Stimulated activated CD8-positive, alpha-beta memory T cell treated with anti-CD3 and anti-CD28 coated beads, Interleukin-2, amount 100 ng/mL, for 48 hours (primary cell): ENCODE measurements at regions not wholly inside any gene's neighbourhood (a gene's known extent, or its start where the extent isn't known, plus 50 kb on each side); places are given as distances from the start of the nearest gene placed in this dataset.

Experiments used
- DNase-seq, 2 donors: peaks; one replicate each; pipeline ENCODE4 v3.0.0-alpha.2; 2020; ENCODE audit warnings: low read depth in 2 of 2

DNA sequence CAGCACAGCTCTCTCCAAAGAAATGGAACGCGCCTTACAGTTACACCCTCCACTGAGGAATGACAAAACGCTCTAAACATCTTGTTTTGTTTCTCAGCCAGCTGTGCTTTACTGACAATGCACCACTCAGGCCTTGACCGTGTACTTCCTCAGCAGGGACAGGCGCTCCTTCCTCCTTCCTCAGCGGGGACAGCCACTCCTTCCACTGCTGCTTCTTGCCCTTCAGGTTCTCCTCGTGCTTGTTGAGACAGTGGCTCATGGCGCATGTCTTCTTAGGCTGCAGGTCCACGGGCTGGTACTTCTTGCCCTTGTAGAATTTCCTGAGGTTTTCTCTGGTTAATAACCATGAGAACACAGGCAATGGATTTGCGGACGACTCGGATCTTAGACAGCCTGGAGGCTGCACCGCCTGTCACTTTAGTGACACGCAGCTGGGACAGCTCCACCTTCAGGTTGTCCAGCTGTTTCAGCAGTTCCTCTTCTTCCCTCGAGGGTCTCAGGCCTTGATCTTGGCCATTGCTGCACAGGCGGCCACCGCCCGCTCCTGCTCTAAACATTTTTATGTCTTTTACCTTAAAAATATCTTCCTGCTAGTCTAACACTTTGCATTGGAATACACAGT, 613.8 kb downstream of the BRD1 start:
- no peak for DNase-seq

DNA sequence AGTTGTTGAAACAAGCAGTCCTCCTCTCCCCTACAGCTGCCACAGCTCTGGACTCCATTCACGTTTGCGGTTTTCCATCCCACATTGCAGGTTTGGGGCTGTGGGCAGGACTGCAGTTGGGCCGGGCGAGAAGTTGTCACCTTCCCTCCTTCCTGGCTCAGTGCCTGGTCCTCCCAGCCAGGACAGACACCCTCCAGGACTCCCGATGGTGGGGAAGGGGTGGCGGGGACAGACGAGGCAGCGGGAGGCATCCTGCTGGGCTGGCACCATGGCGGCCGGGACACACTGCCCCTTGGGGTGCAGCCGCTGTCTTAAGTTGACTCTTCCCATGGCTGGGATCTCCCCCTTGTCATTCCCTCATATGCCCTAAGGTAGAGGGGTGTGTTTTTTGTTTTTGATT, 615.2 kb downstream of the BRD1 start:
- no peak for DNase-seq

DNA sequence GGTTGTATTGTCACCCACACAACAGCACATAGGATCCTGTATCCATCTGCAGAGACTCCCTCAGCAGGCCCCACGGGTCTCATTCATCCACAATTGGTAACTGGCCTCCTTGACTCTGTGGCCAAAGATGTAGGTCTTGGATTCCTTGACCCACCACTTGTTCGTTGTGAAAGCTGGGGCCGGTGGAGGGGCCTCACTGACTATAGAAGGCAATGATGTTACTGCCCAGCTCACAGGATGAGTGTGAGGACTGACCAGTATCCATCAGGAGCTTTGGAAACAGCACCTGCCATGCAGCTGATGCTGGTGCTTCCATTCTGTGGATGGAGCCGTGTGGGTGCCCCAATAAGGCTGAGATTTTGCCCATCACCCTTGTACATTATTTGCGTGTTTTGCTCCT, 615.7 kb downstream of the BRD1 start:
- no peak for DNase-seq

GRCh38 chr22:49211176-49211575, 616.5 kb downstream of the BRD1 start:
- DNase-seq = no peak

GRCh38 chr22:49210606-49211005, 617.1 kb downstream of the BRD1 start:
- DNase-seq = no peak

DNA sequence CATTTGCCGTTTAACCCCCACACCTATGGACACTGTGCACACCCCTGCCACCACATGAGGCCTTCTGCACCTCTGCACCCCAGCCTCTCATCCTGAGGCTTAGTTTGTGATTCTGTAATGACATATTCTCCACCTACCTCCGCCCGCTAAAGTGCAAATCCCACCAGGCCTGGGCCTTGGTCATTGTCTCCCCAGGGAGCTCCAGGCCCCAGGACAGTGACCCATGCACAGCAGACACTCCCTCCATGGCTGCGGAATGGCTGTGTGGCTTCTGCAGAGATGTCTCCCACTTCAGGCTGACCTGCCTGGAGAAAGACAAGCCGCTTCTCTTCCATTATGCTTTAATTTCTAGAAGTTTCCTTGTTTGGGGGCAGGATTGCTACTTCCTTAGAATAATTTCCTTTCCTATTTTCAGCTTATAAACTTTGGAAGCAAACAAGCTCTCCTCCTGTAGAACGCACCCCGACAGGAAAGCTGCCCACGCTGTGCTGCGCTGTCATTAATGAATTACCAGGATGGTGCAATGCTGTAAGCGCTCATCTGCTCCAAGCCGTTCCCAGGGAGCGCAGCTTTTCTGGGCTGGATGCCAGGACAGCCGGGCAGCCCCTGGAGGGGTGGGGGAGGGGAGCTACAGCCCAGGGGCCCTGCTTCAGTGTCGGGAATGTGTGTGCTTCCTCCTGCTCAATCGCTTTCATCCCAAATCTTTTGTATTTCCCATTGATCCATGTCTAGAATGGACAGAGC, 618.0 kb downstream of the BRD1 start:
- DNase-seq = no peak

- DNase-seq = no peak
Observed at GRCh38 chr22:49208768-49209252, 618.9 kb downstream of the BRD1 start.

DNA sequence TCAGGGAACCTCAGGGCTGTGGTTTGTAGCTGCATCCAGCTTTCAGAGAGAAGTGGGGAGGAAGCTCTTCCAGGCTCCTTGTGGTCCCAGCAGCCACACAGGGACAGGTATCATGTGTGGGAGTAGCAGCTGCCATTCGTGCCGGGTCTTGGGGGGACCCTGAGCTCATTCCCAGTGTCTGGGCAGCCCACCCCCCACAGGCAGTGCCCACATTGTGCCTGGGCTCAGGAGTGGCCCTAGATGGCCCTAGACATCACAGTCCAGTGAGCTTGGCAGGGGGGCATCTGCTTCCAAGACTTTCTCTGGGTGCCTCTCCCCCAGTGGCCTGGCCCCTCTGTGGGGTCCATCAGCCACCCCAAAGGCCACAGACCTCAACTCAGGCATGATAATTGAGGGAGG, 619.7 kb downstream of the BRD1 start:
- no peak for DNase-seq

GRCh38 chr22:49207008-49208003, 620.4 kb downstream of the BRD1 start:
- no peak for DNase-seq

- no peak for DNase-seq
Observed at GRCh38 chr22:49206281-49206680, 621.4 kb downstream of the BRD1 start.

- no peak for DNase-seq
Observed at GRCh38 chr22:49205483-49205800, 622.2 kb downstream of the BRD1 start.

DNA sequence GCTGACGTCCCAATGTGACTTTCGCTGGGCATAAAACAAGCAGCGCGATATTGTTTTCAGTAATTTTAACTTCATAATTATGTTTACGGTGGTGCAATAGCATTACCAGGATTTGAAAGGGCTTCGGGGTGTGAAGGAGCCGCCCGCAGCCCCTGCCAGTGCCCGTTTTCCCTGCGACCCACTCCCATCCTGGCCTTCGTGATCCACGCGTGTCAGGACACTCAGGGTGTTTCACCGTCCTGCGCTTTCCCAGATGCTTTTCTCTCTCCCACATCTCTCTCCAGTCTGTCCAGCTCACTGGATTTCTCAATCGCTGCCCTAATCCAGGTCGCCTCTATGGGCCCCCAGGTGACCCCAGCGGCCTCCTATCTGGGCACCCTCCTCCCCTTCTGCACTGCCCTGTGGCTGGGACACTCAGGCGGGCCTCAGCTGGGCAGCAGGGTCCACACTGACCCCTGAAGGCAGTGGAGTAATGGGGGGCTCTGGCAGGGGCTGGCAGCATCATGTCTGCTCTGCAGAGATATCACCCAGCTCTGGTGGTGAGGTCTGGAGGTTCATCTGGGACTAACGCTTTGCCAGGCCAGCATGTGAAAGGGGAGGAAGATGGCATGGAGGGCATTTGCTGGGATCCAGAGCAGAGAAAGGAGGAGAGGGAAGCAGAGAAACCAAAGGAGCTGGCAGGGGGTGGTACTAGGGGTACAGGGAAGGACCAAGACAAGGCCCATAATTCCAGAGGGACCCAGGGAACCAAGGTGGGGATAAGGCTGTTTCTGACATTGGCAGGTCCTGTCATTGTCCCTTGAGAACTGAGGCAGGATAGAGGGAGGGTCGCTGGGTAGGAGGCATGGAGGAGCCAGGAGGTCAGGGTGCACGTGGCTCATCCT, 622.8 kb downstream of the BRD1 start:
- no peak for DNase-seq

DNA sequence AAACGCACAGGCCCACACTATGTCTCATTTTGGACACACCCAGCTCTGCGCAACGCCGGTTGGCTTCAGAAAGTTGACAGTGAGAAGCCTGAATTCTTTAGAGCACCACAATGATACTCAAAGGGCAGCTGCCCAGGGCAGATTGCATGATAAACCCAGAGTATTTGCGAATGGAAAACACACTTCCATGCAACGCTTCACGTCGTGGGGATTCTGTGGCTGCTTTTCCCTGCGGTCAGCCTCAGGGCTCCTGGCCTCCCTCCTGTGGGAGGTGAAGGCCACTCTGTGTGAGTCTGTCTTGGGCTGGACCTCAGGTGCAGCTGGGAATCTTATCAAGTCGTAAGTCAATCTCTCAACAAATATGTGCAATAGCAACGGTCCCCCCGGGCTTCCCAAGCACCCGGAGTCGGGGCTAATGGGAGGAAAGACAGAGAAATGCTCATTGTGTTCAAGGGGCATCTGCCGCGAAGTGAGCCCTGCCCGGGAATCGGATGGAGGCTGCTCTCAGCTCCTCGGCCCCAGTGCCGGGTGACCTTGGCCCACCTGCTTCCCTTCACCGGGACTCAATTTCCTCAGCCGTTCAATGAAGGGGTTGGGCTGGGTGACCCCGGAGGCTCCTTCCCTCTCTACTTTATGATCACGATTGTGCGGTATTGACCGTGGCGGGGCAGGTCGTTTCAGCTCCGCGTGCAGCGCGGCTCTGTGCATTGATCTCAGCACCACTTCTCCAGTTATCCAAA, 623.6 kb downstream of the BRD1 start:
- no peak for DNase-seq

- no peak for DNase-seq
Observed at GRCh38 chr22:49203091-49203858, 624.4 kb downstream of the BRD1 start.

GRCh38 chr22:49202226-49202625, 625.4 kb downstream of the BRD1 start:
- DNase-seq = no peak

DNA sequence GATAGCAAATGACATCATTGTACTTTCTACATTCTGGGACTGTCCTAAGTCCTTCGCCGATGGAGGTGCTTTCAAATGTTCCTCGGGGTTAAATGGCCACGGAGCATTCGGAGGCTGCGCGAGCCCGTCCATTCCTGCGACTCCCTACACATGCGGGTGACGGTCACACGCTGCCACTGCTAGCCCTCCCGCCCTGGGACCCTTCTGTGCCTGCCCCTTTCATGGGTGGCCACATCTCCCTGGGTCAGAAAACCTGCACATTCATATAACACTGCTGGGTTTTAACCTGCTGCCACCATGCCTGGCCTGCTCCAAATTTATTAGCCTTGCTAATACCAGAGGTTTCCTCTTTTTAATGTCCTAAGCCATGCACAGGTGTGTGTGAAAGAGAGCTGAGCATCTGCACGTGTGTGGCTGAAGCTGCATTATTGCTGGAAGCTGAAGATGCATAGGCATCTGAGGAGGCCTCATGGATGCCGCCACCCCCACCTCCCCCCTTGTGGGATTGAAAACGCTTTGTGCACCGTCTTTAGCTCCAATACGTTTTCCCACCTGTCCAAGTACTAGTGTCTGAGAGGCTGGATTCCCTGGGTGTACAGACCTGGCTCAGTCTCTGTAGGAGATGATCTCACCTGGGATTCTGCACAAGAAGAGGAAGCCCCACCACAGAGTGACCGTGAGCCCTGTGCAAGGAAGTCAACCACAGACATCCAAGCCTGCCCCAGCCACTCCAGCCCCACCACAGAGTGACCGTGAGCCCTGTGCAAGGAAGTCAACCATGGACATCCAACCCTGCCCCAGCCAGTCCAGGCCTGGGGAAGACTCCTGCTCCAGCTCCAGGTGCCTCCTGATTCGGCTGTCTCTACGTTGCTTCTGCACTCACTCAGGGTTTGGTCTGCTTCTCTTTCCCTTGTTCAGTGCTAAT, 626.4 kb downstream of the BRD1 start:
- no peak for DNase-seq

- DNase-seq = no peak
Observed at GRCh38 chr22:49199224-49199623, 628.4 kb downstream of the BRD1 start.

DNA sequence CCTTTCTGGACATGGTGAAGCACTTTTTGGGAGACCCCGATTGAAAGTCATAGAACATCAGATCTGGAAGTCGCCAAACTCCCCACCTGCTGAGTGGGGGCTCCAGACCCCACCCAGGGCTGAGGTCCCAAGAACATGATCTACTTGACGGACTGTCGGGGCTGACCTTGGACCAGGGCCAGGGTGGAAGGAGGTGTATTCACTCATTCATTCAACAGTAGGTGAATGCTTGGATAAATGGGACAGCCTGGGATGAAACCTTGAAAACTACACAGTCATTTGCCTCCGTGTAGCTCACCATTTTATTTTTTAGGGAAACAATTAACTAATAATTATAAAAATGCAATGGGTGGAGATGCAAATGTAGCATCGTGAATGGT, 629.0 kb downstream of the BRD1 start:
- no peak for DNase-seq
